ENCODE measurements at regions not wholly inside any gene's neighbourhood (a gene's known extent, or its start where the extent isn't known, plus 50 kb on each side); places are given as distances from the start of the nearest gene placed in this dataset.

DNA sequence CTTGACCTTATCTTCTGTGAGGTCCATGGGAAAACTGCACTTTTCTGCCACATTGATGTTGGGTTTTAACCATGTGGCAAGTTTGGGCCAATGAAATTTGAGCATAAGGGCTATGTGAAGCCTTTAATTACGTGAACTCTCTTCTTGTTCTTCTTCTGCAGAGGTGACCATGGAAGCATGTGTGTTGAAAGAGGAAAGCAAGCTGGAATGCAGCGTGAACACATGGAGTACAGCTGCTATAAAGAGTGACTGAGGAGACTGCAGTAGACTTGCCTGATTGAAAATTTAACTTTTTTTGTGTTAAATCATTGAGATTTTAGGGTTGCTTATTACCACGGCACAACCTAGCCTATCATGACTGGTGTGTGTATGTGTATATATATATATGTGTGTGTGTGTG is 347.3 kb downstream of the ZIC1 start:
- no peak for TF ChIP-seq CTCF (IDR thresholded peaks at IDR 0.05; ENCODE audit: poor library complexity, severe bottlenecking)
- no peak for TF ChIP-seq POLR2AphosphoS5 (IDR thresholded peaks at IDR 0.05)
- no peak for TF ChIP-seq SMC3 (conservative IDR thresholded peaks at IDR 0.05; ENCODE audit: poor library complexity)
- TF ChIP-seq EZH2 (IDR thresholded peaks at IDR 0.05; ENCODE audit: borderline replicate concordance, insufficient read depth, low read length, poor library complexity, severe bottlenecking), result no peak
- no peak for TF ChIP-seq MXI1 (conservative IDR thresholded peaks at IDR 0.05; ENCODE audit: poor library complexity, severe bottlenecking)
- no peak for TF ChIP-seq EP300 (conservative IDR thresholded peaks at IDR 0.05; ENCODE audit: poor library complexity, severe bottlenecking)
- no peak for TF ChIP-seq RAD21 (conservative IDR thresholded peaks at IDR 0.05)
